Endothelial cell of umbilical vein (primary cell): ENCODE measurements at regions not wholly inside any gene's neighbourhood (a gene's known extent, or its start where the extent isn't known, plus 50 kb on each side); places are given as distances from the start of the nearest gene placed in this dataset.

ENCODE experiments used
- POLR2A ChIP-seq: IDR thresholded peaks from 2 replicates; pipeline ENCODE4 v1.6.1; 2012; ENCODE audit warnings: low read depth, mild to moderate bottlenecking, control low read depth, low read length
- POLR2AphosphoS5 ChIP-seq: IDR thresholded peaks from 2 replicates; pipeline ENCODE4 v1.6.1; 2012; ENCODE audit warnings: low read depth, mild to moderate bottlenecking, control low read depth, low read length, moderate library complexity; ENCODE audit not compliant: insufficient read depth
- TF ChIP-seq, protein P1 (sequence below), 2 donors: IDR thresholded peaks; 1 replicate in 1 of 2; 2 replicates in 1 of 2; pipeline ENCODE4 v1.5.1; 2011; ENCODE audit warnings: low read length in 2 of 2, mild to moderate bottlenecking in 2 of 2, moderate library complexity in 2 of 2, control low read depth in 1 of 2, inconsistent platforms in 1 of 2, low read depth in 1 of 2; ENCODE audit not compliant: insufficient read depth in 1 of 2; ENCODE audit errors: extremely low read depth in 1 of 2

DNA sequence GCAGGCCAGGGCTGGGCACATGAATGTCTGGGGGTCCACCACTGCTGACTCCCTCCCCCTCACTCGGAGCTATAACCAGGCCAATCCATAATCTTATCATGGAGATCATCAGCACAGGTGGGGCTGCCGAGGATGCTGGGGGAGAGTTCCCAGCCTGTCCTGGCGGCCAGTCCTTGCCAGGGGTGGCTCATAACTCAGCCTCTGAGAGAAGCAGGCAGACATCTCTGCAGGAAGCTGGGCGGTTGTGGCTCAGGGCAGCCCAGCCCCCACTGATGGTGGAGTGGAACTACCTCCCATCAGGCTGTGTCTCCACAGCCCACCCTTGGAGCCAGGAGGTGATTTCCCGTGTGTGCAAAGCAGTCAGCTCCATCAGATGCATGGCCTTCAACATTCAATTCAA lies 109.4 kb upstream of the ZNF92 start:
- TF ChIP-seq, protein P1, sequence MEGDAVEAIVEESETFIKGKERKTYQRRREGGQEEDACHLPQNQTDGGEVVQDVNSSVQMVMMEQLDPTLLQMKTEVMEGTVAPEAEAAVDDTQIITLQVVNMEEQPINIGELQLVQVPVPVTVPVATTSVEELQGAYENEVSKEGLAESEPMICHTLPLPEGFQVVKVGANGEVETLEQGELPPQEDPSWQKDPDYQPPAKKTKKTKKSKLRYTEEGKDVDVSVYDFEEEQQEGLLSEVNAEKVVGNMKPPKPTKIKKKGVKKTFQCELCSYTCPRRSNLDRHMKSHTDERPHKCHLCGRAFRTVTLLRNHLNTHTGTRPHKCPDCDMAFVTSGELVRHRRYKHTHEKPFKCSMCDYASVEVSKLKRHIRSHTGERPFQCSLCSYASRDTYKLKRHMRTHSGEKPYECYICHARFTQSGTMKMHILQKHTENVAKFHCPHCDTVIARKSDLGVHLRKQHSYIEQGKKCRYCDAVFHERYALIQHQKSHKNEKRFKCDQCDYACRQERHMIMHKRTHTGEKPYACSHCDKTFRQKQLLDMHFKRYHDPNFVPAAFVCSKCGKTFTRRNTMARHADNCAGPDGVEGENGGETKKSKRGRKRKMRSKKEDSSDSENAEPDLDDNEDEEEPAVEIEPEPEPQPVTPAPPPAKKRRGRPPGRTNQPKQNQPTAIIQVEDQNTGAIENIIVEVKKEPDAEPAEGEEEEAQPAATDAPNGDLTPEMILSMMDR (IDR thresholded peaks at IDR 0.05; ENCODE audit: extremely low read depth in 1 of 2, insufficient read depth in 1 of 2, low read depth in 1 of 2, low read length in 2 of 2): no peak
- TF ChIP-seq POLR2A (no peak), POLR2AphosphoS5 (no peak)
